ENCODE measurements at regions not wholly inside any gene's neighbourhood (a gene's known extent, or its start where the extent isn't known, plus 50 kb on each side); places are given as distances from the start of the nearest gene placed in this dataset.

- FAIRE-seq, result no peak
- TF ChIP-seq TAF1 (IDR thresholded peaks at IDR 0.05; ENCODE audit: low read depth, low read length) (no peak), SPI1 (IDR thresholded peaks at IDR 0.05; ENCODE audit: low read depth, low read length) (no peak), POLR2A (IDR thresholded peaks at IDR 0.05; ENCODE audit: low read depth, low read length) (no peak), POU2F2 (IDR thresholded peaks at IDR 0.05; ENCODE audit: low read depth, low read length) (no peak), POLR2AphosphoS5 (IDR thresholded peaks at IDR 0.05; ENCODE audit: low read depth, low read length) (no peak), PAX5 (IDR thresholded peaks at IDR 0.05; ENCODE audit: insufficient read depth, low read length, severe bottlenecking) (no peak)
- DNase-seq (ENCODE audit: insufficient read length, low spot score), result no peak
Measured at GRCh38 chr4:117447925-117448324, 362.5 kb upstream of the TRAM1L1 start.

DNA sequence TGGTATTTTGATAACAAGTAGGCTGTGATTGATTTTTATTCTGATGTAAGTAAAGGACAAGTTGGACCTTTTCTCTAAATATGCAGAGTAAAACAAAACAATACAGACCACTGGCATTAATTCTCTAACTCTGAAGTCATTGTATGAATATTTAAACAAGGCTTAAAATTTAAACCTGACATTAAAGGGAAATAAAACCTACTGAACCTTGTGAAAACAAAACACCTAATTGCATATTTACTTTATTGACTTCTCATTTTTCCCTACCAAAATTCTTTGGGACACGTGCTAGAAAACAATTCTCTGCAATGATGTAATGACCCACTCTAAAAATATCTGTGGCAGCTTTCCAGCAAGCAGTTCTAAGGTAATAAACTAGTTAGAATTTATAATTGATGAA lies 369.7 kb upstream of the TRAM1L1 start:
- FAIRE-seq (no peak), DNase-seq (ENCODE audit: insufficient read length, low spot score) (no peak)
- TF ChIP-seq SPI1 (IDR thresholded peaks at IDR 0.05; ENCODE audit: low read depth, low read length) (no peak), PAX5 (IDR thresholded peaks at IDR 0.05; ENCODE audit: insufficient read depth, low read length, severe bottlenecking) (no peak), TAF1 (IDR thresholded peaks at IDR 0.05; ENCODE audit: low read depth, low read length) (no peak), POLR2AphosphoS5 (IDR thresholded peaks at IDR 0.05; ENCODE audit: low read depth, low read length) (no peak), POLR2A (IDR thresholded peaks at IDR 0.05; ENCODE audit: low read depth, low read length) (no peak), POU2F2 (IDR thresholded peaks at IDR 0.05; ENCODE audit: low read depth, low read length) (no peak)

GRCh38 chr4:117466388-117466787 lies 381.0 kb upstream of the TRAM1L1 start:
- no peak for FAIRE-seq
- TF ChIP-seq POLR2A (IDR thresholded peaks at IDR 0.05; ENCODE audit: low read depth, low read length) (no peak), PAX5 (IDR thresholded peaks at IDR 0.05; ENCODE audit: insufficient read depth, low read length, severe bottlenecking) (no peak), TAF1 (IDR thresholded peaks at IDR 0.05; ENCODE audit: low read depth, low read length) (no peak), POU2F2 (IDR thresholded peaks at IDR 0.05; ENCODE audit: low read depth, low read length) (no peak)
- no peak for DNase-seq (ENCODE audit: insufficient read length, low spot score)

- DNase-seq (ENCODE audit: insufficient read length, low spot score) (no peak), FAIRE-seq (no peak)
- no peak for TF ChIP-seq TAF1 (IDR thresholded peaks at IDR 0.05; ENCODE audit: low read depth, low read length)
- TF ChIP-seq PAX5 (IDR thresholded peaks at IDR 0.05; ENCODE audit: insufficient read depth, low read length, severe bottlenecking), result no peak
- no peak for TF ChIP-seq POLR2A (IDR thresholded peaks at IDR 0.05; ENCODE audit: low read depth, low read length)
- no peak for TF ChIP-seq POU2F2 (IDR thresholded peaks at IDR 0.05; ENCODE audit: low read depth, low read length)
- TF ChIP-seq SPI1 (IDR thresholded peaks at IDR 0.05; ENCODE audit: low read depth, low read length), result no peak
Measured at GRCh38 chr4:117467404-117467803, 382.0 kb upstream of the TRAM1L1 start.

- FAIRE-seq (no peak), DNase-seq (ENCODE audit: insufficient read length, low spot score) (no peak)
- no peak for TF ChIP-seq POLR2A (IDR thresholded peaks at IDR 0.05; ENCODE audit: low read depth, low read length)
- TF ChIP-seq PAX5 (IDR thresholded peaks at IDR 0.05; ENCODE audit: insufficient read depth, low read length, severe bottlenecking), result no peak
- TF ChIP-seq POU2F2 (IDR thresholded peaks at IDR 0.05; ENCODE audit: low read depth, low read length), result no peak
- no peak for TF ChIP-seq POLR2AphosphoS5 (IDR thresholded peaks at IDR 0.05; ENCODE audit: low read depth, low read length)
- no peak for TF ChIP-seq SPI1 (IDR thresholded peaks at IDR 0.05; ENCODE audit: low read depth, low read length)
- TF ChIP-seq TAF1 (IDR thresholded peaks at IDR 0.05; ENCODE audit: low read depth, low read length), result no peak
Measured at GRCh38 chr4:117474987-117475386, 389.6 kb upstream of the TRAM1L1 start.

- FAIRE-seq (no peak), DNase-seq (ENCODE audit: insufficient read length, low spot score) (no peak)
Measured at GRCh38 chr4:117477925-117478324, 392.5 kb upstream of the TRAM1L1 start.

GRCh38 chr4:117478702-117479101 lies 393.3 kb upstream of the TRAM1L1 start:
- TF ChIP-seq PAX5 (IDR thresholded peaks at IDR 0.05; ENCODE audit: insufficient read depth, low read length, severe bottlenecking) (no peak), POU2F2 (IDR thresholded peaks at IDR 0.05; ENCODE audit: low read depth, low read length) (no peak), TAF1 (IDR thresholded peaks at IDR 0.05; ENCODE audit: low read depth, low read length) (no peak), POLR2A (IDR thresholded peaks at IDR 0.05; ENCODE audit: low read depth, low read length) (no peak), POLR2AphosphoS5 (IDR thresholded peaks at IDR 0.05; ENCODE audit: low read depth, low read length) (no peak)
- no peak for FAIRE-seq
- DNase-seq (ENCODE audit: insufficient read length, low spot score), result no peak

More at GRCh38 chr4:117477925-117478324, 392.5 kb upstream of the TRAM1L1 start:
- TF ChIP-seq POLR2AphosphoS5 (IDR thresholded peaks at IDR 0.05; ENCODE audit: low read depth, low read length) (no peak), SPI1 (IDR thresholded peaks at IDR 0.05; ENCODE audit: low read depth, low read length) (no peak), TAF1 (IDR thresholded peaks at IDR 0.05; ENCODE audit: low read depth, low read length) (no peak), POLR2A (IDR thresholded peaks at IDR 0.05; ENCODE audit: low read depth, low read length) (no peak), PAX5 (IDR thresholded peaks at IDR 0.05; ENCODE audit: insufficient read depth, low read length, severe bottlenecking) (no peak), POU2F2 (IDR thresholded peaks at IDR 0.05; ENCODE audit: low read depth, low read length) (no peak)

DNA sequence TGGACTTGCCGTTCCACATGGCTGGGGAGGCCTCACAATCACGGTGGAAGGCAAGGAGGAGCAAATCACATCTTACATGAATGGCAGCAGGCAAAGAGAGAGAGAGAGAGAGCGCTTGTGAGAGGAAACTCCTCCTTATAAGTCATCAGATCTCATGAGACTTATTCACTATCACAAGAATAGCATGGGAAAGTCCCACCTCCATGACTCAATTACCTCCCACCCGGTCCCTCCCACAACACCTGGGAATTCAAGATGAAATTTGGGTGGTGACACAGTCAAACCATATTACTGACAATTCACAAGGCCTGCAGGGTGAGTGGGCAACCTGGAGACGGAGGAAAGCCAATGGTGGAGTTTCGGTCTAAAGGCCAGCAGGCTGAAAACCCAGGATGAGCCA lies 394.3 kb upstream of the TRAM1L1 start:
- DNase-seq (ENCODE audit: insufficient read length, low spot score) (no peak), FAIRE-seq (no peak)
- TF ChIP-seq POU2F2 (IDR thresholded peaks at IDR 0.05; ENCODE audit: low read depth, low read length) (no peak), SPI1 (IDR thresholded peaks at IDR 0.05; ENCODE audit: low read depth, low read length) (no peak)

GRCh38 chr4:117481742-117482141 lies 396.4 kb upstream of the TRAM1L1 start:
- FAIRE-seq, result no peak
- no peak for DNase-seq (ENCODE audit: insufficient read length, low spot score)
- TF ChIP-seq POU2F2 (IDR thresholded peaks at IDR 0.05; ENCODE audit: low read depth, low read length) (no peak), SPI1 (IDR thresholded peaks at IDR 0.05; ENCODE audit: low read depth, low read length) (no peak), POLR2AphosphoS5 (IDR thresholded peaks at IDR 0.05; ENCODE audit: low read depth, low read length) (no peak), PAX5 (IDR thresholded peaks at IDR 0.05; ENCODE audit: insufficient read depth, low read length, severe bottlenecking) (no peak), TAF1 (IDR thresholded peaks at IDR 0.05; ENCODE audit: low read depth, low read length) (no peak), POLR2A (IDR thresholded peaks at IDR 0.05; ENCODE audit: low read depth, low read length) (no peak)

- DNase-seq (ENCODE audit: insufficient read length, low spot score) (no peak), FAIRE-seq (no peak)
- TF ChIP-seq SPI1 (IDR thresholded peaks at IDR 0.05; ENCODE audit: low read depth, low read length) (no peak), POU2F2 (IDR thresholded peaks at IDR 0.05; ENCODE audit: low read depth, low read length) (no peak), TAF1 (IDR thresholded peaks at IDR 0.05; ENCODE audit: low read depth, low read length) (no peak), PAX5 (IDR thresholded peaks at IDR 0.05; ENCODE audit: insufficient read depth, low read length, severe bottlenecking) (no peak), POLR2A (IDR thresholded peaks at IDR 0.05; ENCODE audit: low read depth, low read length) (no peak), POLR2AphosphoS5 (IDR thresholded peaks at IDR 0.05; ENCODE audit: low read depth, low read length) (no peak)
Measured at GRCh38 chr4:117488692-117489091, 403.3 kb upstream of the TRAM1L1 start.

All from GM12891 (cell line).